ENCODE measurements at regions not wholly inside any gene's neighbourhood (a gene's known extent, or its start where the extent isn't known, plus 50 kb on each side); places are given as distances from the start of the nearest gene placed in this dataset.

DNA sequence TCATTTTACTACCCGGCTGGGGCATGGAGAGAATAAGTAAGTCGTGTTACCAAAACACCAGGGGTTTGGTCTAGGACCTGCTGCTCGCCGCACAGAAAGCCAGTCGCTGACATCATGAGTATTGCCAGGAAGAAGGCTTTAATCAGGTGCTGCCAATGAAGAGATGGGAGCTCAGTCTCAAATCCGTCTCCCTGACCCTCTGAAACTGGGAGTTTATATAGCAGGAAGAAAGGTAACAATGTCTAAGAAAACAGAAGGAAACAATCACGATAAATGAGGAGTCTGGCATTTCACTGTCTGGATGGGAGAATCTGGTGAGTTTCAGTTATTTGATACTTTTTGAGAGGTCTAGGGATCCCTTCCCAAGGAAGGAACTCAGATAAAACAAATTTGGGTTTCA lies 437.9 kb upstream of the JARID2 start:
- TF ChIP-seq, protein P1, sequence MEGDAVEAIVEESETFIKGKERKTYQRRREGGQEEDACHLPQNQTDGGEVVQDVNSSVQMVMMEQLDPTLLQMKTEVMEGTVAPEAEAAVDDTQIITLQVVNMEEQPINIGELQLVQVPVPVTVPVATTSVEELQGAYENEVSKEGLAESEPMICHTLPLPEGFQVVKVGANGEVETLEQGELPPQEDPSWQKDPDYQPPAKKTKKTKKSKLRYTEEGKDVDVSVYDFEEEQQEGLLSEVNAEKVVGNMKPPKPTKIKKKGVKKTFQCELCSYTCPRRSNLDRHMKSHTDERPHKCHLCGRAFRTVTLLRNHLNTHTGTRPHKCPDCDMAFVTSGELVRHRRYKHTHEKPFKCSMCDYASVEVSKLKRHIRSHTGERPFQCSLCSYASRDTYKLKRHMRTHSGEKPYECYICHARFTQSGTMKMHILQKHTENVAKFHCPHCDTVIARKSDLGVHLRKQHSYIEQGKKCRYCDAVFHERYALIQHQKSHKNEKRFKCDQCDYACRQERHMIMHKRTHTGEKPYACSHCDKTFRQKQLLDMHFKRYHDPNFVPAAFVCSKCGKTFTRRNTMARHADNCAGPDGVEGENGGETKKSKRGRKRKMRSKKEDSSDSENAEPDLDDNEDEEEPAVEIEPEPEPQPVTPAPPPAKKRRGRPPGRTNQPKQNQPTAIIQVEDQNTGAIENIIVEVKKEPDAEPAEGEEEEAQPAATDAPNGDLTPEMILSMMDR (IDR thresholded peaks at IDR 0.05; ENCODE audit: insufficient read depth, low read length), result no peak
- TF ChIP-seq GABPA (IDR thresholded peaks at IDR 0.05; ENCODE audit: low read depth) (no peak), POLR2AphosphoS5 (IDR thresholded peaks at IDR 0.05; ENCODE audit: low read depth) (no peak), REST (IDR thresholded peaks at IDR 0.05; ENCODE audit: insufficient replicate concordance, low read depth) (no peak)

Measured in HL-60 (cell line).